Upper lobe of left lung (tissue), 4 donors: ENCODE measurements at regions not wholly inside any gene's neighbourhood (a gene's known extent, or its start where the extent isn't known, plus 50 kb on each side); places are given as distances from the start of the nearest gene placed in this dataset.

Source experiments
- CTCF ChIP-seq, 6 experiments: fragments of 450-650 bp in 4 of 6; fragments of 200-600 bp in 2 of 6; sonication (generic) in 2 of 6; IDR thresholded peaks; one replicate each; pipeline ENCODE4 v1.5.1; 2016 to 2019; ENCODE audit warnings: antibody characterized with exemption in 6 of 6
- POLR2AphosphoS5 ChIP-seq, 2 donors: sonication (generic); formaldehyde crosslinking; IDR thresholded peaks; one replicate each; pipeline ENCODE4 v1.5.1; 2017; ENCODE audit warnings: antibody characterized with exemption in 2 of 2

GRCh38 chr5:99054972-99055371 lies 126.2 kb upstream of the CHD1 start:
- TF ChIP-seq CTCF (IDR thresholded peaks at IDR 0.05) (no peak), POLR2AphosphoS5 (IDR thresholded peaks at IDR 0.05) (no peak)
